GM19025 (cell line): ENCODE measurements at regions not wholly inside any gene's neighbourhood (a gene's known extent, or its start where the extent isn't known, plus 50 kb on each side); places are given as distances from the start of the nearest gene placed in this dataset.

Experiments
- ATAC-seq: cut with Tn5 transposase; IDR thresholded peaks from one replicate; pipeline ENCODE4 v1.9.1; 2021; ENCODE audit warnings: mild to moderate bottlenecking, low read depth, moderate library complexity; ENCODE audit not compliant: unreplicated experiment

DNA sequence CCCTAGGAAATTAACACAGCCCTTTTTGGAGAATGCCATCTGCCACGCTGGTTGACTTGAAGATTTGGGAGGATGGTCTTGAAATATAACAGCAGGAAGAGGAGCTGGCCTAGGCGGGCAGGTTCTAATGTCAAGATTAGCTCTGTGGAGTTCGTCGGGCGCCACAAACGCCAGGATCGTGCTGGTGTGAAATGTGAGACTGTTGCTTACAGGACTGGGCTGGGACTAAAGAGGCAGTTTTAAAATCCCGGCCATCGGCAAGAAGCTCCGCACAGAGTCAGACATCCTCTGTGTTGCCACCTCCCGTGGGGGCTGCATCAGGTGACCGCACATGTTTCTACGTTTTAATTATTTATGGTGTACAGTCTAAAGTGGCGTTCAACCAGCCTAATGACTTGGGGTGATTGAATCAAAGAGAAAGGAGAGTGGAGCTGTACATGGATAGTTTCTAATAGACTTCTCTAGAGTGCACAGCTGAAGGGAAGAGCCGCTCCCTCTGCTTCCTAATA, 99.4 kb upstream of the BCL11A start:
- ATAC-seq = no peak

DNA sequence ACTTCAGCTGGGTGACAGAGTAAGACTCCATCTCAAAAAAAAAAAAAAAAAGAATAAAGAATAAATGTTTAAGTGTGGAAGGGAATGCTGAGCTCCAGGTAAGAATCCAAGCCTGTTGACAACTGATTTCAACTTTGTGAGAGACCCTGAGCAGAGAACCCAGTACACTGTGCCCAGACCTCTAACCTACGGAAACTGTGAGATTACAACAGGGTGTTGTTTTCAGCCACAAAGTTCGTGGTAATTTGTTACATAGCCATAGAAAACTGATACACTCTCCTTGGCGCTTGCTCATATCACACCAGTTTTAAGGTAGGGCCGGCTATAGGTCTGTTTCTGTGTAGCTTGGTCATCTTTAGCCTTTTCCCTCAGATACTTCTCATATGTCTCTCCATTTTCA, 98.4 kb upstream of the PAPOLG start:
- ATAC-seq = no peak

DNA sequence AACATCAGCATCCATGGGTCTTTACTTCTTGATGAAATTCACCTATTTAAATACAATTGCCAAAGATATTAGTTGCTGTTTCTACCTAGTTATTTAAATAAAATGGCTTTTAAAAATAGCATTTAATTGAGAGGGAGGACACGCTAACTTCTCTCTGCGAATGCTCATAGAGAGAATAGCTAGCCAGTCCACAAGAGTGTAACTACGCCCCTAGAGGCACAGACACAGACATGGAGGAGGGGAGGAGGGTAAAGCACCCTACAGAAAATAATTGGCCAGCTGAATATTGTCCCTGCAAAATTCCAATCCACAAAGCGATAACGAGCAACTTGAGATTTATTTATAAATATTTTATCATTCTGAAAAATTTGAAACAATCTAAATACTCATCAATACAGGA, 97.0 kb upstream of the PAPOLG start:
- ATAC-seq = no peak

DNA sequence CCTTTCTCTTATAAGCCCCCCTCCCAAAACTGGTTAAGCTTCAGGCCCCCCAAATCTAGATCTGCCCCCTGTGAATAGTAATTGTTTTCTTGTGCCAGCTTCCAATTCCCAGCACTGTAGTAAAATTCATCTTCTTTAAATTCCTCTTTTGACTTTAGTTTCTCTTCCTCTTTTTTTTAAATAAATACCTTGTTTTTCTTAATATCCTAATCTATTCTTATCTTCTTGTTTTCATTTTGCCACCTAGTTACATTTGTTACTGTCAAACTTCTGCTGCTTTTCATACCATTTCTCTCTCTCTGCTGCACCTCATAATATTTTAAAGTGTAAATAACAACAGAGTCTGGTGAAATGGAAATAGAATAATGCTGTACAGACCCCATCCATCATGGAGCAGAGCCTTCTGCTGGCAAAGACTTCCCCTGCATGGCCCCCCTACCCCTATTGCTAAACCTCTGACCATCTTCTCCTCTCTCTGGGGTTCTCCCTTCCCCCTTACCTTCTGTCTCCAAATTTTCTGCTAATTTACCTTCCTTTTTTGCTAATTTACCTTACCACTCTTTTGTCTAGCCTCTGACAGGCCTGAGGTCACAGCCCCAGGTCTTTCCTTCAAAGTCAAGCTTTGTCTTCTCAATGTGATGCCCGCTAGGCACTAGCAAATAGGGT, 94.9 kb upstream of the PAPOLG start:
- ATAC-seq = no peak

DNA sequence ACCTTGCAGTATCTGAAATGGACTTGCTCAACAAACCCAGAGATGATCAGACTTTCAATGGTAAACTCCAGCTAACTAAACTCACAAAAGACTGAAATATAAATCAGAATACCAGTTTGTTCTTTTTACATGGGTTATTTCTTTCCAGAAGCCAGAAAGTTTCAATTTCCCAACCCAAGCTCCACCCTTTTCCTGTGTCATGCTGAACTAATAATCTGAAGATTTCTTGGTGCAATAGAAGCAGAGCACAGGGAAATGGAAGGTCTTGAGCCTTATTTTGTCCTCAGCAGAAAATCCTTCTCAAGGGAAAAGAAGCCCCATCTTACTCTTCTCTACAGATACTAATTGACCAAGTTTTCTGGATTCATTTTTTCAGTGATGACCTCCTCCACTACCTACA, 93.3 kb upstream of the PAPOLG start:
- ATAC-seq = no peak

DNA sequence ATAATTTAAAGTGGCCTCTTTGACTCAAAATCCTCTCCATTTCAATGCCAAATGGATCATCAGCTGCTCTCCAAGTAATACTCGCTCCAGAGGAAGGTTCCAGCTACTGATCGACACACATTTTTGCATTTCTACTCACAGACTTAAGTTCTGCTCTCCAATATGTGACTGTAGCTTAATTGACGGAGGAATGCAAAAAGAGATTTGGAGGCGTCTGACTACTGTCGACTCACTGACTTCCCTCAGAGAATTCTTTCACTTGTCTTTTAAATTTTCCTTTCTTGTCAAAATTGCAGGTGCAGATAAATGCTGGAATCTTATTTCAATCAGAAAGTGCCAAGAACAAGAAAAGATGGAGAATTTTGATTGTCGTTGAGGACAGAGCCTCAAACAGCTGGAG, 84.1 kb upstream of the PAPOLG start:
- ATAC-seq = no peak

DNA sequence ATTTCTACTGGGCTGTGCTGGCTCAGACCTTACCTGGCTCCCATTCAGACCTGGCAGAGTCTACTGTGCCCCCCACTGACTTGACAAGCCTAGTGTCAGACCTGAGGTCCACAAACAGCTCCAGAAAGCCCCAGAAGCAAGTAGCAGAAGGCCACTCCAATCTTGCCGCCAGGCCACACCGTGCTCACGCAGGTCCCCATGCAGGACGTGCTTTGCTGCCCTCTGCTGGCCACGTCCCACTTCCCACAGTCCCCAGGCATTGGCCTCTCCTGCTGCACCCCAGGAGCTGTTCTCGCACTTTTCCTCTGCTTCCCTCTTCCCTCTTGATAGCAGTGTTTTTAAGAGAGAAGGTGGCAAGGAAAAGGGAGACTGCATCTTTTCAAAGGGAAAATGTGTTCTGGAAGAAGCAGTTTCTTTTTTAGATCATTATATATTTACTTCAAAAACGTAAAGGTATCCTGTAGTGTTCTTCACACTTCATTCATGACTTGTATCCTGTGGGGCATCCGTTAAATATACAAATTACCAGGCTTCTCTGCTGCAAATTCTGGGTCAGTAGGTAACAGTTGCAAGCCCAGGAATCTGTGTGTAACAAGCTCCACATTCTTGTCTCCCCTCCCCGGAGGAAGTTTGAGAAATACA, 81.4 kb upstream of the PAPOLG start:
- ATAC-seq = peak; percentile 98

DNA sequence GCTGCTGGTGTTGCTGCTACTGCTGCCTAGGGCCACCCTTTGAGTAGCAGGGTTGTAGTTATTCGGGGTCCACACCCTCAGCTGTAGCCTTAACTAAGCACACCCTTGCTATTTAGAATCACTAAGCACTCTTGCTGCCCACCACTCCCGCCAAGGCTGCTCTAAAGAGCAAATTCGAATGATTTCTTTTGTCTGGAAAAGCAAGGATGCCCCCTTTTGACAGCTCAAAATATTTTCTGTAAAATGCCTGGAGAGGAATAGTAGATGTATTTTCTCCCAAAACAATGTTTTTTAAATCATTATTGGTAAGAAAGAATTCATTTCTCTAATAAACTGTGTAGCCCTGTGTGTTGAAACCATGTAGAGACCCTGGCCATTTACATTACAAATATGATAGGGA, 80.8 kb upstream of the PAPOLG start:
- no peak for ATAC-seq

DNA sequence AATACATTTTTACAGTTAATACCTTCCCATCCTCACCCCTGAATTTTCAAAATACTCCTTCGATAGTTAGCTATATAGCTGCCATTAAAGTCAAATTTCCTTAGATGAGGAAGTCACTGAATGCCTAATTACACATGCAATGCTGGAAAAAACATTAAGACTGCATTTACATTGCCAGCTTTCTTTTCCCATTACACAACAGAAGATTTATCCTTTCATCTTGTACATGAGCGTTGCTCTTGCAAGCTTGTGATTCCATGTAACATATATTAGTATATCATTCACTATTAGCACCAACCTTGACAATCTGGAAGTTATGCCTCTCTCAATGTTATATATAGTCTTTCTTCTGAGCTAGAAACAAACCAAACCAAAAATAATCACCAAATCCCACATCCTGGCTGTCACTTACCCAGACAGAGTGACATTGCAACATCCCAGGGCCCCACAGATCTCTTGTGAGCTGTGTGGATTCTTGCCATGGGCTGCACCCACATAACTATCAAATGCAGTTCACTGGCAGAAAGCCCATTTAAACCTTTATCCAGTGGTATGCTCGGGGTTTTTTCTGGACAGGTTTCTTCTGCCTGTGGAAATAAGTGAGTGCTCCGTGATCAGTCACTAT, 79.2 kb upstream of the PAPOLG start:
- no peak for ATAC-seq

DNA sequence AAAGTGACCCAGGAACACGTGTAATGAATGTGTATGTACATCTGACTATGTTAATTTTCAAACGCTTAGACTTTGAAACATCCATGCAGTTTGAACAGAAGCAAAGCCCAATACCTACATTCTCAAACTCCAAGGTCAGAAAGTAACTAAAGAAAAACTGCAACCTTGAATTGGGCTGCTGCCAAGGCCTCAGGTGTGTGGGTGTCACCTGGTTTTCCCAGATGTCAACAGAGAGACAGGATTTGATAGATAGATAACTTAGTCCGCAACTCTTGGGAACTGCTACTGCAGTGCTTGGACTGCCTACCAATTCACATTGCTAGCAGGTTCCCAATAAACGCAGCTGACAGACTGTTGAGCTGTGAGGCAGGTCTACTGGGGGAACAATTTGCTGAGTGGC, 78.7 kb upstream of the PAPOLG start:
- no peak for ATAC-seq

DNA sequence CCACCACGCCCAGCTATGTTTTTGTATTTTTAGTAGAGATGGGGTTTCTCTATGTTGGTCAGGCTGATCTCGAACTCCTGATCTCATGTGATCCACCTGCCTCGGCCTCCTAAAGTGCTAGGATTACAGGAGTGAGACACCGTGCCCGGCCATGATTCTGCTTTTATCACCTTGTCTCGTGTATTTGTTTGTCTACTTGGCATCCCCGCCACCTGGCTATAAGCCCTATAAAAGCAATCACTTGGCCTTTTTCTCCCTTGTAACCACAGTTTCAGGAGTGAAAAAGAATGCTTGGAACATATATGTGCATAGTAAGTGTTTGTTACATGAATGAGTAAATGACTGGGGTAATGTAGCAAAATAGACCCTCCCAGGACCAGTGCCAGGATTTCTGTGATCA, 77.5 kb upstream of the PAPOLG start:
- ATAC-seq = no peak

DNA sequence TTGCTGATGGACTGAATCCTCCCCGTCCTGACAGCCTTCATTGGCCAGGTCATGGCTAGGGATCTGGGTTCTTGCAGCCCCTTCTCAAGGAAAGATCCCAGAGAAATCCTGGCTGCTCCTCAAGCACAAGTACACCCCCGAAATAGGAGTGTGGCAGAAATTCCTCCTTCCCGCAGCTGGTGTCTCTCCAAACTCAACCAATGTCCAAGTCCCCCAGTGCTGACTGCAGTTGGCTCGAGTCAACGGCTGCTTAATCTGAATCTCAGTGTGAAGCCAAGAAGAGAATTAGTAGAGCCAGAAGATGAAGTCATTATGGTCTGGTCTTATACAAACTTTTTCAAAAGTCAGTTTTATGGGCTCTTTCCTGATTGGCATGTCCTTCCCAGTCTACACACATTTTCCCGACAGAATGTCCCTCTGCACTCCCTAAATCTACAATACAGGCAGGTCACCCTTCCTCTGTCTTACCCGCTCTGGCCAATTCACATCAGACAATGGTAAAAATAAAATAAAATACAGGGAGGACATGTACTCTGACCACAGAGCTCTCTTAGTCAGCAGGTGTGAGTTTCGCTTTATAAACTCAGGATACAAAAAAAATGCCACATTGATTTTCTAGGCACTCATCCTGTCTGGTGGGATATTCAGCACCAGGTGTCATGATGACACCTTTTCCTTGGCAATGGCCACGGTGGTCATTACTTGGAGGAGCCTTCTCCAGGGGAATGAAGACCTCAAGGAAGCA, 76.9 kb upstream of the PAPOLG start:
- ATAC-seq = no peak

DNA sequence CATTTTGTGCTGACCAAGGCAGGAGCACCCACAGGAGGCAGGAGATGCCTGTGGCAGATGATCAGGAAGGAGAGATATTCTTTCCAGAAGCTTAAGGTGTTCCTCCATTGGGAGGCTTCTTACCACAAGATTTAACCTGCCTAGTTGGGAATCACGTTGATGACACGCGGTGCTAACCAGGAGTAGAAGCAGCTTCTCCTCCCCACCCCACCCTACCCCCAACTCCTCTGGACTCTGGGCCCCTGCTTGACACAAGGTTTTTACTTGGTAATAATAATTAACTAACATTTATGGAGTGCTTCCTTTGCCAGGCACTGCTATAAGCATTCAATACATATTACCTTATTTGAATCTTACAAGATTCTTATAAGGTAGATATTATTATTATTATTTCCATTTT, 62.5 kb upstream of the PAPOLG start:
- ATAC-seq = no peak

DNA sequence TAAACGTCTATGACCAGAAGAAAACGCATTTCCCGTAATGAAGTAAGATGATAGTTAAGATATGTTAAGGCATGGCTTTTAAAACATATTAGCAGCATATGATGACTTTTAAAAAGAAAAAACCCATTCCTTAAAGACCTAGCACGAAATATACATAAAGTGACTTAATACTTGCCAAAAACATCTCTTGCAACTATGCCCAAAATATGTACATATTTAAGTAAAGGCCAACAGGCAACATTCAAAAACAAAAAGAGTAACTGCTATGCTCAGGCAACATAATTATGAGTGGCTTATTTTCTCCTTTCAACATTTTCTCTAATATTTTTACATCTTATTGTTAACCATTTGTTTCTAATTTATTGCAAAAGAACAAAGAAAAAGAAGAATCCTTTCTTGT, 60.3 kb upstream of the PAPOLG start:
- ATAC-seq = no peak

DNA sequence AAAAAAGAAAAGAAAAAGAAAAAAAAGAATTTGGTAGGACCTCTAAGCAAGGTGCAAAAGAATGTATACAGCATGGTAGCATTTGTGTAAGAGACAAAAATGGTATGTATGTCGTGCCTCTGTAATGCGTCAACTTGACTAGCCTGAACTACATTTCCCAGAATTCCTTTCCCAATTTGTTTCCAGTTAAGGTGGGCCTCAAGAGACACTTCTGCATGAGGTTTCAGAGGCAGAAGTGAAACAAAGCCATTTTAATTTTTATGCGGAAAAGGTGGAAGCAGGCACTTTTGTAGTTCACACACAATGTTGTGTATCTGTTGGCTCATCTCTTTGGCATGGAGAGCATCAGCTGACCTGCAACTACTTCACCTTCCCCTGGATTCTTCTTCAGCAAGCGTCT, 56.5 kb upstream of the PAPOLG start:
- no peak for ATAC-seq

DNA sequence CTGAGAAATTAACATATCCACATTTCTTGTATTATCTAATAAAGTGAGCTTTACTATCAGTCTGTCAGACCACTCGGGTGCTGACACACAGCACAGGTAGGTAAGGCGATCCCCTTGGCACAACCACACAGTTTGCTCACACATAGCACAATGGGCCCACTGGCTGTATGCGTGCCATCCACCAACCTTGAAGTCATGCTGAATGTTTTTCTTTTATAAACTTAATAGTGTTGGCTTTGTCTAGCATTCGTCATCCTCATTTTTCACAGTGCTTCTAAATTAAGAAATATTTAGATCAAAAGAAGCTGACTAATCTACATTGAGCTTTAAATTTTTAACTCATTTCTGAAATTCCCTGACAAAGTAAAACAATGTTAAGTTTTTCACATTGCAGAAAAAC, 50.0 kb upstream of the PAPOLG start:
- no peak for ATAC-seq
